ENCODE measurements at regions not wholly inside any gene's neighbourhood (a gene's known extent, or its start where the extent isn't known, plus 50 kb on each side); places are given as distances from the start of the nearest gene placed in this dataset.

DNA sequence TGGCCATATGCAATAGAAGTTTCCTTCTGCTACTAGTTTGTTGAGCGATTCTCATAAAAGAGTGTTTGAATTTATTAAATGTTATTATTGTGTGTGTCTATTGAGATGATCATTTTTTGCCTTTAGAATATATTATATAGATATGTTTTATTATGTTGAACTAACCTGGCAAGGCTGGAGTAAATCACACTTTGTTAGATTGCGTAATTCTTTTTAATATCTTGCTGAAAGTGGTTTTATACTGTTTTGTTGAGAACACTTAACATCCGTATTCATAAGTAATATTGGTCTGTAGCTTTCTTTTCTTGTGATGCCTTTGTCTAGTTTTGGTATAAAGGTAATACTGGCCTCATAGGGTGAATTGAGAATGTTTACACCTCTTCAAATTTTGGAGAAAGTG lies 574.3 kb upstream of the PCDH20 start:
- H3F3A ChIP-seq (ENCODE audit: insufficient read depth, low read length), result no peaks in the 10 kb centered on the region
- no peak overlapping the region for H3K27ac ChIP-seq (ENCODE audit: low read length)
- no peak overlapping the region for H2AFZ ChIP-seq (ENCODE audit: low read length)
- H3K27me3 ChIP-seq (replicated peaks; ENCODE audit: insufficient read depth, low read length), result no peaks in the 10 kb centered on the region
- H3K36me3 ChIP-seq (replicated peaks; ENCODE audit: insufficient read depth, low read length), result no peaks in the 10 kb centered on the region
- H3K79me2 ChIP-seq (ENCODE audit: low read length), result no peaks in the 10 kb centered on the region
- no peak overlapping the region for H3K4me2 ChIP-seq (ENCODE audit: low read depth, low read length)
- H3K4me3 ChIP-seq (ENCODE audit: low read length), result no peak overlapping the region
- H3K4me1 ChIP-seq (ENCODE audit: low read length), result no peaks in the 10 kb centered on the region
- no peaks in the 10 kb centered on the region for H3K9me2 ChIP-seq (replicated peaks; ENCODE audit: insufficient read depth, low read length)
- DNase-seq, result no peak
- H4K20me1 ChIP-seq (ENCODE audit: insufficient read depth, low read length), result no peaks in the 10 kb centered on the region
- H3K9ac ChIP-seq (ENCODE audit: low read length), result no peak overlapping the region
- H3K9me3 ChIP-seq (replicated peaks; ENCODE audit: insufficient read depth, low read length), result no peaks in the 10 kb centered on the region
- TF ChIP-seq EZH2 (optimal IDR thresholded peaks at IDR 0.05; ENCODE audit: low read depth, low read length), result no peak
- TF ChIP-seq, protein P1, sequence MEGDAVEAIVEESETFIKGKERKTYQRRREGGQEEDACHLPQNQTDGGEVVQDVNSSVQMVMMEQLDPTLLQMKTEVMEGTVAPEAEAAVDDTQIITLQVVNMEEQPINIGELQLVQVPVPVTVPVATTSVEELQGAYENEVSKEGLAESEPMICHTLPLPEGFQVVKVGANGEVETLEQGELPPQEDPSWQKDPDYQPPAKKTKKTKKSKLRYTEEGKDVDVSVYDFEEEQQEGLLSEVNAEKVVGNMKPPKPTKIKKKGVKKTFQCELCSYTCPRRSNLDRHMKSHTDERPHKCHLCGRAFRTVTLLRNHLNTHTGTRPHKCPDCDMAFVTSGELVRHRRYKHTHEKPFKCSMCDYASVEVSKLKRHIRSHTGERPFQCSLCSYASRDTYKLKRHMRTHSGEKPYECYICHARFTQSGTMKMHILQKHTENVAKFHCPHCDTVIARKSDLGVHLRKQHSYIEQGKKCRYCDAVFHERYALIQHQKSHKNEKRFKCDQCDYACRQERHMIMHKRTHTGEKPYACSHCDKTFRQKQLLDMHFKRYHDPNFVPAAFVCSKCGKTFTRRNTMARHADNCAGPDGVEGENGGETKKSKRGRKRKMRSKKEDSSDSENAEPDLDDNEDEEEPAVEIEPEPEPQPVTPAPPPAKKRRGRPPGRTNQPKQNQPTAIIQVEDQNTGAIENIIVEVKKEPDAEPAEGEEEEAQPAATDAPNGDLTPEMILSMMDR (IDR thresholded peaks at IDR 0.05; ENCODE audit: low read length), result no peak
- no peak for TF ChIP-seq EZH2phosphoT487 (IDR thresholded peaks at IDR 0.05; ENCODE audit: low read length)

DNA sequence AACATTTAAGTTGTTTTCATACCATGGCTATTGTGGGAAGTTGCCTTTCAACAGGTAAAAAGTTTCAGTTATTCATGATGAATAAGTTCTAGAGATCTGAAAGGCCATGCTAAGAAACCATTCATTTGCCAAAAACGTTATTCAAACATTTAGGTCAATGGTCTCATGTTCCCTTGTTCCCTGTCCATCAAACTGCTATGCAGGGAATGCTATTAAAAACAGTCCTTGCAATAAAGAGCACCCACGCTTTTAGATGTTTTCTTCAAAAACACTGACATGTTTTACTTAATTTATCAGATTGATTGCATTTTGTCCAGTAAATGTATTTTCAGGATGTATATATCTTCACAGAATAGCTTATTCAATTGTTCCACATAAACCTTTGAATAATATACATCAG lies 573.2 kb upstream of the PCDH20 start:
- no peak overlapping the region for H3K27ac ChIP-seq (ENCODE audit: low read length)
- no peak for TF ChIP-seq EZH2 (optimal IDR thresholded peaks at IDR 0.05; ENCODE audit: low read depth, low read length)
- no peak for TF ChIP-seq EZH2phosphoT487 (IDR thresholded peaks at IDR 0.05; ENCODE audit: low read length)
- TF ChIP-seq, protein P1 (IDR thresholded peaks at IDR 0.05; ENCODE audit: low read length), result no peak
- no peak overlapping the region for H3K4me2 ChIP-seq (ENCODE audit: low read depth, low read length)
- H3K36me3 ChIP-seq (replicated peaks; ENCODE audit: insufficient read depth, low read length), result no peaks in the 10 kb centered on the region
- no peaks in the 10 kb centered on the region for H4K20me1 ChIP-seq (ENCODE audit: insufficient read depth, low read length)
- no peak overlapping the region for H3K9ac ChIP-seq (ENCODE audit: low read length)
- no peaks in the 10 kb centered on the region for H3K27me3 ChIP-seq (replicated peaks; ENCODE audit: insufficient read depth, low read length)
- no peaks in the 10 kb centered on the region for H3F3A ChIP-seq (ENCODE audit: insufficient read depth, low read length)
- no peak overlapping the region for H2AFZ ChIP-seq (ENCODE audit: low read length)
- no peaks in the 10 kb centered on the region for H3K4me1 ChIP-seq (ENCODE audit: low read length)
- H3K9me2 ChIP-seq (replicated peaks; ENCODE audit: insufficient read depth, low read length), result no peaks in the 10 kb centered on the region
- H3K9me3 ChIP-seq (replicated peaks; ENCODE audit: insufficient read depth, low read length), result no peaks in the 10 kb centered on the region
- no peak for DNase-seq
- no peak overlapping the region for H3K4me3 ChIP-seq (ENCODE audit: low read length)
- H3K79me2 ChIP-seq (ENCODE audit: low read length), result no peaks in the 10 kb centered on the region

DNA sequence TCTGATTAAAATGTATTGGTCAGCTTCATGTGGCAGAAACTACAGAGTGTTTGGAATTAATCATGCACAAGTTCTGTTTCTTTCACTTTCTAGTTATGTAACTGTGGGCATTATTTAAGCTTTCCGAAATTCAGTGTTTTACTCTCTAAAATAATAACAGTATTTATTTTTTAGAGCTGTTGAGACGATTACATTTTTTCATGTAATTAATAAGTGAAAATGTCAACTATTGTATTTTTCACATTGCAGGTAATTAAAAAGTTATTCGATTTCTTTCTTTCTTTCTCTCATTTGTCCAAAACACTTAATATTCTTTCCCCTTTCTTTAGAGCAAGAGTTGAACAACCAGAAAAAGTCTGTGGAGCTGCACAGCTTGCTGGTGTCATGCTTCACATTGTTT lies 559.4 kb upstream of the PCDH20 start:
- TF ChIP-seq, protein P1 (IDR thresholded peaks at IDR 0.05; ENCODE audit: low read length), result no peak
- TF ChIP-seq EZH2 (optimal IDR thresholded peaks at IDR 0.05; ENCODE audit: low read depth, low read length) (no peak), EZH2phosphoT487 (IDR thresholded peaks at IDR 0.05; ENCODE audit: low read length) (no peak)
- Histone ChIP-seq H3K9me3 (replicated peaks; ENCODE audit: insufficient read depth, low read length) (no peaks in the 10 kb centered on the region), H3K4me2 (ENCODE audit: low read depth, low read length) (no peak overlapping the region), H3F3A (ENCODE audit: insufficient read depth, low read length) (no peaks in the 10 kb centered on the region), H3K4me1 (ENCODE audit: low read length) (no peaks in the 10 kb centered on the region), H3K9me2 (replicated peaks; ENCODE audit: insufficient read depth, low read length) (no peaks in the 10 kb centered on the region), H2AFZ (ENCODE audit: low read length) (no peak overlapping the region), H3K27ac (ENCODE audit: low read length) (no peak overlapping the region), H3K79me2 (ENCODE audit: low read length) (no peaks in the 10 kb centered on the region), H3K36me3 (replicated peaks; ENCODE audit: insufficient read depth, low read length) (no peaks in the 10 kb centered on the region), H3K9ac (ENCODE audit: low read length) (no peak overlapping the region), H3K4me3 (ENCODE audit: low read length) (no peak overlapping the region), H3K27me3 (replicated peaks; ENCODE audit: insufficient read depth, low read length) (no peaks in the 10 kb centered on the region), H4K20me1 (ENCODE audit: insufficient read depth, low read length) (no peaks in the 10 kb centered on the region)
- DNase-seq, result no peak

Data from MM.1S (cell line).